Sigmoid colon (tissue), 6 donors: ENCODE measurements at regions not wholly inside any gene's neighbourhood (a gene's known extent, or its start where the extent isn't known, plus 50 kb on each side); places are given as distances from the start of the nearest gene placed in this dataset.
"Not testable (repeated sequence)": the region's sequence is repeated elsewhere in the genome, so short reads cannot be mapped to it uniquely, and the experiment has no call there.

Experiments
- DNase-seq: peaks from one replicate; pipeline ENCODE4 v3.0.0-alpha.2; 2019
- H3K27ac ChIP-seq, 4 donors: fragments of 200-600 bp; sonication (generic); one replicate each; pipeline ENCODE4 v1.5.1; 2016 to 2019; ENCODE audit warnings: mild to moderate bottlenecking in 1 of 4
- H3K27me3 ChIP-seq, 3 donors: fragments of 200-600 bp; sonication (generic); one replicate each; pipeline ENCODE4 v1.5.1; 2019; ENCODE audit warnings: mild to moderate bottlenecking in 1 of 3
- H3K36me3 ChIP-seq, 4 donors: fragments of 200-600 bp; sonication (generic); one replicate each; pipeline ENCODE4 v1.5.1; 2016 to 2019
- H3K4me1 ChIP-seq, 4 donors: fragments of 200-600 bp; sonication (generic); one replicate each; pipeline ENCODE4 v1.5.1; 2017 to 2019
- H3K4me3 ChIP-seq, 4 donors: fragments of 200-600 bp; sonication (generic); one replicate each; pipeline ENCODE4 v1.5.1; 2017 to 2019; ENCODE audit warnings: mild to moderate bottlenecking in 2 of 4, moderate library complexity in 1 of 4
- H3K9me3 ChIP-seq, 4 donors: fragments of 200-600 bp in 3 of 4; sonication (generic) in 3 of 4; one replicate each; pipeline versions ENCODE4 v1.5.1 to v1.6.1; 2013 to 2019
- WGBS, 2 donors: extraction: QIAGEN DNeasy Blood & Tissue Kit; methylation state at CpG; one replicate each; pipeline ENCODE4 v1.1.7; 2013; 5-methylcytosine and 5-hydroxymethylcytosine counted together
- intact Hi-C: fragments of 100-400 bp; cut with DNase I; formaldehyde crosslinking; loops from one replicate; pipeline ENCODE4 v1.15.1; 2023
- donor health status: healthy with polysubstance abuse.
- donor health status: healthy.

- H3K4me1 ChIP-seq, H3K27ac ChIP-seq, H3K36me3 ChIP-seq, intact Hi-C loops, DNase-seq, H3K4me3 ChIP-seq, H3K27me3 ChIP-seq, H3K9me3 ChIP-seq: not testable (repeated sequence)
- no CpG with 5 or more reads among the region's 33 CpGs for whole genome bisulfite sequencing, 2 donors
Measured at GRCh38 chr21:5013455-5014304, 5507.7 kb upstream of the TPTE start.

- H3K36me3 ChIP-seq, DNase-seq, H3K27me3 ChIP-seq, H3K27ac ChIP-seq, intact Hi-C loops, H3K9me3 ChIP-seq, H3K4me3 ChIP-seq, H3K4me1 ChIP-seq: not testable (repeated sequence)
- no CpG with 5 or more reads among the region's 17 CpGs for WGBS, 2 donors
Measured at GRCh38 chr21:5015187-5015586, 5506.2 kb upstream of the TPTE start.

- DNase-seq, H3K27ac ChIP-seq, intact Hi-C loops, H3K27me3 ChIP-seq, H3K36me3 ChIP-seq, H3K4me1 ChIP-seq, H3K9me3 ChIP-seq, H3K4me3 ChIP-seq: not testable (repeated sequence)
- WGBS, 2 donors = no CpG with 5 or more reads among the region's 15 CpGs
Measured at GRCh38 chr21:5019120-5019519, 5502.3 kb upstream of the TPTE start.

GRCh38 chr21:5021815-5022214, 5499.6 kb upstream of the TPTE start:
- H3K4me1 ChIP-seq, H3K27me3 ChIP-seq, H3K36me3 ChIP-seq, H3K9me3 ChIP-seq, H3K27ac ChIP-seq, intact Hi-C loops, H3K4me3 ChIP-seq, DNase-seq: not testable (repeated sequence)
- no CpG with 5 or more reads among the region's 27 CpGs for WGBS, 2 donors

DNA sequence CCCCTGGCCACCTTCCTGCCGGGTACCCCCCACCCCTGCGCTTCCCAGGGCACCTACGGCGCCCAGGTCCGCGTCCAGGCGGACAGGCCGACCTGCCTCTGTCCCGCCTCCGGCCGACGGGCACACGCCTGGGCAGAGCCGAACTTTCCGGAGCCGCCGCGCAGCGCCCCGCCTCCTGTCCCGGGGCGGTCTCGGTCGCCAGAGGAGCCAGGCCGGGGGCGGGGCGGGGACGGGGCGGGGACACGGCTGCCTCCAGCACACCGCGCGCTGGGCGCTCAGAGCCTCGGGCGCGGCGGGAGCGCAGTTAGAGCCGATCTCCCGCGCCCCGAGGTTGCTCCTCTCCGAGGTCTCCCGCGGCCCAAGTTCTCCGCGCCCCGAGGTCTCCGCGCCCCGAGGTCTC, 5499.1 kb upstream of the TPTE start:
- no CpG with 5 or more reads among the region's 52 CpGs for WGBS, 2 donors
- DNase-seq = not testable (repeated sequence)

GRCh38 chr21:5022748-5023147, 5498.6 kb upstream of the TPTE start:
- H3K4me1 ChIP-seq, H3K36me3 ChIP-seq, H3K9me3 ChIP-seq, H3K27ac ChIP-seq, H3K4me3 ChIP-seq, intact Hi-C loops, DNase-seq, H3K27me3 ChIP-seq: not testable (repeated sequence)
- no CpG with 5 or more reads among the region's 45 CpGs for WGBS, 2 donors

More for the DNA sequence above, 5499.1 kb upstream of the TPTE start:
- H3K9me3 ChIP-seq, H3K27me3 ChIP-seq, H3K4me1 ChIP-seq, H3K27ac ChIP-seq, H3K4me3 ChIP-seq, intact Hi-C loops, H3K36me3 ChIP-seq: not testable (repeated sequence)

- intact Hi-C loops, H3K4me1 ChIP-seq, DNase-seq, H3K36me3 ChIP-seq, H3K4me3 ChIP-seq, H3K27ac ChIP-seq, H3K9me3 ChIP-seq, H3K27me3 ChIP-seq: not testable (repeated sequence)
- no CpG with 5 or more reads among the region's 14 CpGs for WGBS, 2 donors
Measured at GRCh38 chr21:5035147-5035546, 5486.2 kb upstream of the TPTE start.

DNA sequence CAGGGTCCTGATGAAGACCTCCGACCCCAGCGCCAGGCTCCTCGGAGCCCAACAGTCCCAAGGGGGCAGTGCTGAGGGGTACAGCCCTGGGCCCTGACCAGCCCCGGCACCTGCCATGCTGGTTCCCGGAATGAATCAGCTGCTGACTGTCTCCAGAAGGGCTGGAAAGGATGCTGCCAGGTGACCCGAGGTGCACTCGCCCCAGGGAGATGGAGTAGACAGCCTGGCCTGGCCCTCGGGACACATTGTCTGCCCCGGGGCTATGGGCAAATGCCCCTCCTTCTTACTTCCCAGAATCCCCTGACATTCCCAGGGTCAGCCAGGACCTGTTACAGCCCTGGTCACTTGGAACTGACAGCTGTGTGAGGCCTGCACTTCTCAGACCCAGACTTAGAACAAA, 5485.8 kb upstream of the TPTE start:
- H3K27me3 ChIP-seq, H3K4me1 ChIP-seq, H3K9me3 ChIP-seq, intact Hi-C loops, H3K4me3 ChIP-seq, H3K27ac ChIP-seq, DNase-seq, H3K36me3 ChIP-seq: not testable (repeated sequence)
- WGBS, 2 donors = 92 to 93% methylated on average over 5 of the region's 9 CpGs

GRCh38 chr21:5037606-5038331, 5483.6 kb upstream of the TPTE start:
- H3K9me3 ChIP-seq, H3K27ac ChIP-seq: not testable (repeated sequence)
- WGBS, 2 donors = 91 to 96% methylated on average over 8 to 10 of the region's 15 CpGs

GRCh38 chr21:5039926-5040325, 5481.5 kb upstream of the TPTE start:
- H3K4me1 ChIP-seq, intact Hi-C loops, H3K36me3 ChIP-seq, H3K4me3 ChIP-seq, H3K9me3 ChIP-seq, DNase-seq, H3K27ac ChIP-seq, H3K27me3 ChIP-seq: not testable (repeated sequence)
- no CpG with 5 or more reads among the region's 5 CpGs for WGBS, 2 donors

More at GRCh38 chr21:5037606-5038331, 5483.6 kb upstream of the TPTE start:
- DNase-seq, H3K36me3 ChIP-seq, H3K27me3 ChIP-seq, intact Hi-C loops, H3K4me1 ChIP-seq, H3K4me3 ChIP-seq: not testable (repeated sequence)

- H3K27me3 ChIP-seq, H3K27ac ChIP-seq, H3K4me1 ChIP-seq, intact Hi-C loops, H3K36me3 ChIP-seq, H3K9me3 ChIP-seq, H3K4me3 ChIP-seq, DNase-seq: not testable (repeated sequence)
- no CpG with 5 or more reads among the region's 17 CpGs for WGBS, 2 donors
Measured at GRCh38 chr21:5042583-5042982, 5478.8 kb upstream of the TPTE start.

GRCh38 chr21:5044812-5045211, 5476.6 kb upstream of the TPTE start:
- H3K27me3 ChIP-seq, intact Hi-C loops, H3K36me3 ChIP-seq, H3K4me1 ChIP-seq, H3K9me3 ChIP-seq, DNase-seq, H3K27ac ChIP-seq, H3K4me3 ChIP-seq: not testable (repeated sequence)
- WGBS, 2 donors = no CpG with 5 or more reads among the region's 7 CpGs

GRCh38 chr21:5051303-5052018, 5469.9 kb upstream of the TPTE start:
- H3K9me3 ChIP-seq, H3K4me3 ChIP-seq, H3K27ac ChIP-seq, H3K4me1 ChIP-seq, H3K36me3 ChIP-seq, H3K27me3 ChIP-seq, DNase-seq, intact Hi-C loops: not testable (repeated sequence)
- 91% methylated on average over 5 of the region's 5 CpGs; no CpG with 5 or more reads in 1 of the 2 donors for WGBS, 2 donors
